ENCODE measurements at regions not wholly inside any gene's neighbourhood (a gene's known extent, or its start where the extent isn't known, plus 50 kb on each side); places are given as distances from the start of the nearest gene placed in this dataset.

DNA sequence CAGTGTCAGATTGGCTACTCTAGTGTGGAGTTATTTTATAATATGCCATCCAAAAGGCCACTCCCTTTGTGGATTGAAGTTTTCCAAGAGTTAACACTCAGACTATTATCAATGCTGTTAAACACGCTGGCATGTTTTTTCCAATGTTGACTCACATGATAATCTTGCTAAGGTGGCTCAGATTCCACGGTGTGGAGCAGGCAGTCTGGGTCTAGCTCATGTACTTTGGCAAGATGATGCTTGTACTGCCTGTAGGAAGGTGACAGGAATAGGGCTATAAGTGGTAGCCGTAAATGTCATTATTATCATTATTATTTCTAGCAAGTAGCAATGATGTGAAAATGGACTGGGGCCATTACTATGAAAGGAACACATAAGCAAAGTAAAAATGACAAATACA lies 79.4 kb upstream of the TBX20 start:
- TF ChIP-seq POLR2A (IDR thresholded peaks at IDR 0.05; ENCODE audit: low read depth, low read length) (no peak), MYC (IDR thresholded peaks at IDR 0.05; ENCODE audit: low read depth, low read length) (no peak), EZH2 (IDR thresholded peaks at IDR 0.05; ENCODE audit: borderline replicate concordance, low read depth, low read length, severe bottlenecking) (no peak), POLR2AphosphoS5 (IDR thresholded peaks at IDR 0.05; ENCODE audit: insufficient read depth, low read depth, low read length) (no peak), JUN (IDR thresholded peaks at IDR 0.05; ENCODE audit: borderline replicate concordance, insufficient read depth, insufficient read length, low read depth) (no peak), FOS (IDR thresholded peaks at IDR 0.05; ENCODE audit: borderline replicate concordance, insufficient read depth, low read length) (no peak), GATA2 (IDR thresholded peaks at IDR 0.05; ENCODE audit: insufficient read depth, insufficient read length, low read depth, low read length) (no peak)
- TF ChIP-seq, protein P1, sequence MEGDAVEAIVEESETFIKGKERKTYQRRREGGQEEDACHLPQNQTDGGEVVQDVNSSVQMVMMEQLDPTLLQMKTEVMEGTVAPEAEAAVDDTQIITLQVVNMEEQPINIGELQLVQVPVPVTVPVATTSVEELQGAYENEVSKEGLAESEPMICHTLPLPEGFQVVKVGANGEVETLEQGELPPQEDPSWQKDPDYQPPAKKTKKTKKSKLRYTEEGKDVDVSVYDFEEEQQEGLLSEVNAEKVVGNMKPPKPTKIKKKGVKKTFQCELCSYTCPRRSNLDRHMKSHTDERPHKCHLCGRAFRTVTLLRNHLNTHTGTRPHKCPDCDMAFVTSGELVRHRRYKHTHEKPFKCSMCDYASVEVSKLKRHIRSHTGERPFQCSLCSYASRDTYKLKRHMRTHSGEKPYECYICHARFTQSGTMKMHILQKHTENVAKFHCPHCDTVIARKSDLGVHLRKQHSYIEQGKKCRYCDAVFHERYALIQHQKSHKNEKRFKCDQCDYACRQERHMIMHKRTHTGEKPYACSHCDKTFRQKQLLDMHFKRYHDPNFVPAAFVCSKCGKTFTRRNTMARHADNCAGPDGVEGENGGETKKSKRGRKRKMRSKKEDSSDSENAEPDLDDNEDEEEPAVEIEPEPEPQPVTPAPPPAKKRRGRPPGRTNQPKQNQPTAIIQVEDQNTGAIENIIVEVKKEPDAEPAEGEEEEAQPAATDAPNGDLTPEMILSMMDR (IDR thresholded peaks at IDR 0.05; ENCODE audit: extremely low read depth in 1 of 2, insufficient read depth in 1 of 2, low read depth in 1 of 2, low read length in 2 of 2) = no peak
- TF ChIP-seq, protein P2, sequence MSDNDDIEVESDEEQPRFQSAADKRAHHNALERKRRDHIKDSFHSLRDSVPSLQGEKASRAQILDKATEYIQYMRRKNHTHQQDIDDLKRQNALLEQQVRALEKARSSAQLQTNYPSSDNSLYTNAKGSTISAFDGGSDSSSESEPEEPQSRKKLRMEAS (IDR thresholded peaks at IDR 0.05; ENCODE audit: insufficient read depth, insufficient read length) = no peak
